ENCODE measurements at regions not wholly inside any gene's neighbourhood (a gene's known extent, or its start where the extent isn't known, plus 50 kb on each side); places are given as distances from the start of the nearest gene placed in this dataset.

- no peak for DNase-seq
These were observed 275.4 kb downstream of the ETNK1 start for GRCh38 chr12:22900401-22900800.

GRCh38 chr12:22904485-22904884 lies 279.5 kb downstream of the ETNK1 start:
- no peak for DNase-seq

GRCh38 chr12:22916241-22916640 lies 291.3 kb downstream of the ETNK1 start:
- no peak for DNase-seq

- no peak for DNase-seq
These were observed 291.8 kb downstream of the ETNK1 start for GRCh38 chr12:22916815-22917214.

GRCh38 chr12:22919883-22920282 lies 294.9 kb downstream of the ETNK1 start:
- no peak for DNase-seq

- no peak for DNase-seq
These were observed 298.8 kb downstream of the ETNK1 start for GRCh38 chr12:22923768-22924167.

GRCh38 chr12:22924391-22924790 lies 299.4 kb downstream of the ETNK1 start:
- DNase-seq = no peak

- no peak for DNase-seq
These were observed 300.7 kb downstream of the ETNK1 start for GRCh38 chr12:22925623-22926022.

- DNase-seq = peak in 1 of 2 donors; percentile 10
These were observed 307.5 kb downstream of the ETNK1 start for GRCh38 chr12:22932431-22932830.

- no peak for DNase-seq
These were observed 310.1 kb downstream of the ETNK1 start for GRCh38 chr12:22935090-22935489.

- no peak for DNase-seq
These were observed 310.5 kb downstream of the ETNK1 start for GRCh38 chr12:22935501-22935900.

- no peak for DNase-seq
These were observed 313.4 kb downstream of the ETNK1 start for GRCh38 chr12:22938323-22938722.

- no peak for DNase-seq
These were observed 326.2 kb downstream of the ETNK1 start for GRCh38 chr12:22951206-22951605.

- no peak for DNase-seq
These were observed 331.7 kb downstream of the ETNK1 start for GRCh38 chr12:22956690-22957089.

GRCh38 chr12:22967171-22967570 lies 342.2 kb downstream of the ETNK1 start:
- DNase-seq = no peak

GRCh38 chr12:22969521-22969920 lies 344.6 kb downstream of the ETNK1 start:
- DNase-seq = no peak

GRCh38 chr12:22971247-22971646 lies 346.3 kb downstream of the ETNK1 start:
- DNase-seq = no peak

GRCh38 chr12:22971701-22972191 lies 346.8 kb downstream of the ETNK1 start:
- peak in 1 of 2 donors; percentile 7 for DNase-seq

- DNase-seq = no peak
These were observed 349.9 kb downstream of the ETNK1 start for GRCh38 chr12:22974865-22975264.

- DNase-seq = no peak
These were observed 354.0 kb downstream of the ETNK1 start for GRCh38 chr12:22978962-22979361.

GRCh38 chr12:22979854-22980469 lies 355.0 kb downstream of the ETNK1 start:
- DNase-seq = no peak

- no peak for DNase-seq
These were observed 356.7 kb downstream of the ETNK1 start for GRCh38 chr12:22981711-22982110.

GRCh38 chr12:22982635-22983034 lies 357.7 kb downstream of the ETNK1 start:
- DNase-seq = no peak

- DNase-seq = no peak
These were observed 362.0 kb downstream of the ETNK1 start for GRCh38 chr12:22986997-22987396.
